Endothelial cell of umbilical vein (primary cell): ENCODE measurements at regions not wholly inside any gene's neighbourhood (a gene's known extent, or its start where the extent isn't known, plus 50 kb on each side); places are given as distances from the start of the nearest gene placed in this dataset.

Experiments
- BruUV-seq: library from RNA; stranded (reverse); fragments of 400-500 nt; replicated peaks from 2 replicates; lab custom pipeline; 2021; lab: Mats Ljungman, UMichigan
- CTCF ChIA-PET: fragments of 300-600, 350-600 bp; sonication (Branson Sonifier 250); formaldehyde crosslinking; loops from one replicate; lab custom pipeline; 2021; ENCODE audit warnings: antibody characterized with exemption, inconsistent platforms; lab: Charles Lee
- POLR2A ChIA-PET: fragments of 300-600, 350-600 bp; sonication (Branson Sonifier 250); formaldehyde crosslinking; loops from one replicate; lab custom pipeline; 2021; ENCODE audit warnings: antibody characterized with exemption, inconsistent platforms; lab: Charles Lee
- DNase-seq: peaks from one replicate; pipeline ENCODE4 v3.0.0-alpha.2; 2011; ENCODE audit warnings: low read depth, low spot score
- FAIRE-seq: peaks from 2 replicates; lab custom pipeline; 2011; peaks lifted over from hg19 to GRCh38; lab: Jason Lieb, UNC
- H2AFZ ChIP-seq: 2 replicates; pipeline ENCODE4 v1.6.0; 2012; ENCODE audit warnings: low read depth, low read length, control low read depth, inconsistent platforms
- H3K27ac ChIP-seq: 2 replicates; pipeline ENCODE4 v1.5.1; 2011; ENCODE audit warnings: low read depth, mild to moderate bottlenecking, control low read depth, low read length, moderate library complexity; ENCODE audit not compliant: insufficient read depth
- H3K27me3 ChIP-seq, 2 experiments: 2 replicates each; pipeline versions ENCODE4 v1.6.0 to v1.6.1; 2011; ENCODE audit warnings: low read length in 2 of 2, mixed read lengths in 1 of 2; ENCODE audit not compliant: control insufficient read depth in 2 of 2, insufficient read depth in 2 of 2
- H3K36me3 ChIP-seq, 2 experiments: 2 replicates in 1 of 2; 3 replicates in 1 of 2; pipeline ENCODE4 v1.5.1; 2011; ENCODE audit warnings: low read length in 2 of 2, mild to moderate bottlenecking in 1 of 2, moderate library complexity in 1 of 2; ENCODE audit not compliant: control insufficient read depth in 2 of 2, insufficient read depth in 2 of 2; ENCODE audit errors: extremely low read depth in 1 of 2
- H3K4me1 ChIP-seq: 3 replicates; pipeline ENCODE4 v1.5.1; 2011; ENCODE audit warnings: mild to moderate bottlenecking, low read length; ENCODE audit not compliant: control insufficient read depth, insufficient read depth; ENCODE audit errors: extremely low read depth
- H3K4me2 ChIP-seq: 2 replicates; pipeline ENCODE4 v1.6.1; 2011; ENCODE audit warnings: low read length, control low read depth, mixed read lengths; ENCODE audit not compliant: insufficient read depth
- H3K4me3 ChIP-seq, 3 experiments: fragments of 200-600 bp in 1 of 3; sonication (generic), shearing (Covaris generic) in 1 of 3; replicated peaks in 1 of 3; 2 replicates each; pipeline ENCODE4 v1.5.1; 2011 to 2016; ENCODE audit warnings: control low read depth in 3 of 3, low read length in 3 of 3, mild to moderate bottlenecking in 2 of 3, inconsistent platforms in 1 of 3, low read depth in 1 of 3, moderate library complexity in 1 of 3; ENCODE audit not compliant: insufficient read depth in 1 of 3
- H3K79me2 ChIP-seq: 2 replicates; pipeline ENCODE4 v1.6.0; 2012; ENCODE audit warnings: low read length, inconsistent platforms; ENCODE audit not compliant: control insufficient read depth, insufficient read depth
- H3K9ac ChIP-seq: replicated peaks from 2 replicates; pipeline ENCODE3; 2011; ENCODE audit warnings: low read length, control low read depth; ENCODE audit not compliant: insufficient read depth; ENCODE audit errors: extremely low read depth
- H3K9me1 ChIP-seq: replicated peaks from 3 replicates; pipeline ENCODE4 v1.6.0; 2011; ENCODE audit warnings: mild to moderate bottlenecking, low read length; ENCODE audit not compliant: control insufficient read depth, insufficient read depth; ENCODE audit errors: extremely low read depth
- H3K9me3 ChIP-seq: replicated peaks from 2 replicates; pipeline ENCODE4 v1.5.1; 2012; ENCODE audit warnings: low read length, inconsistent platforms; ENCODE audit not compliant: control insufficient read depth, insufficient read depth
- H4K20me1 ChIP-seq: replicated peaks from 2 replicates; pipeline ENCODE3; 2011; ENCODE audit warnings: mild to moderate bottlenecking, low read length; ENCODE audit not compliant: control insufficient read depth, insufficient read depth; ENCODE audit errors: extremely low read depth
- EZH2 ChIP-seq: IDR thresholded peaks from 2 replicates; pipeline ENCODE4 v1.6.1; 2012; ENCODE audit warnings: borderline replicate concordance, low read depth, mild to moderate bottlenecking, moderate library complexity, low read length, inconsistent platforms; ENCODE audit not compliant: severe bottlenecking
- FOS ChIP-seq: IDR thresholded peaks from 2 replicates; pipeline ENCODE4 v1.6.1; 2011; ENCODE audit warnings: mild to moderate bottlenecking, low read length, moderate library complexity, borderline replicate concordance; ENCODE audit not compliant: insufficient read depth
- MYC ChIP-seq: IDR thresholded peaks from one replicate; pipeline ENCODE4 v1.6.1; 2011; ENCODE audit warnings: mild to moderate bottlenecking, low read depth, low read length
- POLR2A ChIP-seq: IDR thresholded peaks from 2 replicates; pipeline ENCODE4 v1.6.1; 2012; ENCODE audit warnings: low read depth, mild to moderate bottlenecking, control low read depth, low read length
- POLR2AphosphoS5 ChIP-seq: IDR thresholded peaks from 2 replicates; pipeline ENCODE4 v1.6.1; 2012; ENCODE audit warnings: low read depth, mild to moderate bottlenecking, control low read depth, low read length, moderate library complexity; ENCODE audit not compliant: insufficient read depth
- dilution Hi-C: fragments of 300-500 bp; cut with MboI; formaldehyde crosslinking; loops from one replicate; pipeline ENCODE4 v1.15.0; 2019; ENCODE audit warnings: low sequenced_read_pairs; ENCODE audit not compliant: extremely low pct_ligation_motif_present
- intact Hi-C: fragments of 100-400 bp; cut with micrococcal nuclease; formaldehyde crosslinking; loops from one replicate; pipeline ENCODE4 v1.10.0; 2022
- TF ChIP-seq, protein P1 (sequence below), 2 donors: IDR thresholded peaks; 1 replicate in 1 of 2; 2 replicates in 1 of 2; pipeline ENCODE4 v1.5.1; 2011; ENCODE audit warnings: low read length in 2 of 2, mild to moderate bottlenecking in 2 of 2, moderate library complexity in 2 of 2, control low read depth in 1 of 2, inconsistent platforms in 1 of 2, low read depth in 1 of 2; ENCODE audit not compliant: insufficient read depth in 1 of 2; ENCODE audit errors: extremely low read depth in 1 of 2

DNA sequence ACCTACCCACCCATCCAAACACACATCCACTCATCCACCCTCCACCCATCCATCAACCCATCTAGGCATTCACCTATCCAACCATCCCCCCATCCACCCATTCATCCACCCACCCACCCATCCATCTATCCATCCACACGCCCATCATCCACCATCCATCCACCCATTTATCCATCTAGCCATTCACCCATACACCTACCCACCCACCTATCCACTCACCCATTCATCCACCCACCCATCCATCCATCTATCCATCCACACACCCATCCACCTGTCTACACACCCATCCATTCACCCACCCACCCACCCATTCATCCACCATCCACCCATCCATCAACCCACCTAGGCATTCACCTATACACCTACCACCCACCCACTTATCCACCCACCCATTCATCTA is 72.6 kb upstream of the GALNT9 start:
- Histone ChIP-seq H3K36me3 (no peaks in the 10 kb centered on the region), H3K79me2 (no peaks in the 10 kb centered on the region), H3K4me3 (no peak overlapping the region), H2AFZ (no peak overlapping the region), H3K9ac (no peak overlapping the region), H3K9me3 (no peaks in the 10 kb centered on the region), H3K4me1 (no peaks in the 10 kb centered on the region), H3K9me1 (no peaks in the 10 kb centered on the region), H4K20me1 (no peaks in the 10 kb centered on the region), H3K27ac (no peak overlapping the region), H3K27me3 (peaks cover 0 to 9% of the 10 kb centered on the region in 2 experiments), H3K4me2 (no peak overlapping the region)
- intact Hi-C loops, result no loop called here
- ChIA-PET CTCF (no interaction called here), POLR2A (no interaction called here)
- DNase-seq, result no peak
- FAIRE-seq, result no peak
- BruUV-seq, result no TSS peak
- dilution Hi-C loops, result no loop called here
- TF ChIP-seq MYC, result no peak
- TF ChIP-seq, protein P1, sequence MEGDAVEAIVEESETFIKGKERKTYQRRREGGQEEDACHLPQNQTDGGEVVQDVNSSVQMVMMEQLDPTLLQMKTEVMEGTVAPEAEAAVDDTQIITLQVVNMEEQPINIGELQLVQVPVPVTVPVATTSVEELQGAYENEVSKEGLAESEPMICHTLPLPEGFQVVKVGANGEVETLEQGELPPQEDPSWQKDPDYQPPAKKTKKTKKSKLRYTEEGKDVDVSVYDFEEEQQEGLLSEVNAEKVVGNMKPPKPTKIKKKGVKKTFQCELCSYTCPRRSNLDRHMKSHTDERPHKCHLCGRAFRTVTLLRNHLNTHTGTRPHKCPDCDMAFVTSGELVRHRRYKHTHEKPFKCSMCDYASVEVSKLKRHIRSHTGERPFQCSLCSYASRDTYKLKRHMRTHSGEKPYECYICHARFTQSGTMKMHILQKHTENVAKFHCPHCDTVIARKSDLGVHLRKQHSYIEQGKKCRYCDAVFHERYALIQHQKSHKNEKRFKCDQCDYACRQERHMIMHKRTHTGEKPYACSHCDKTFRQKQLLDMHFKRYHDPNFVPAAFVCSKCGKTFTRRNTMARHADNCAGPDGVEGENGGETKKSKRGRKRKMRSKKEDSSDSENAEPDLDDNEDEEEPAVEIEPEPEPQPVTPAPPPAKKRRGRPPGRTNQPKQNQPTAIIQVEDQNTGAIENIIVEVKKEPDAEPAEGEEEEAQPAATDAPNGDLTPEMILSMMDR (IDR thresholded peaks at IDR 0.05; ENCODE audit: extremely low read depth in 1 of 2, insufficient read depth in 1 of 2, low read depth in 1 of 2, low read length in 2 of 2), result no peak
- no peak for TF ChIP-seq FOS
- no peak for TF ChIP-seq EZH2

- Histone ChIP-seq H2AFZ (no peak overlapping the region), H3K27me3 (peaks cover 0 to 9% of the 10 kb centered on the region in 2 experiments), H3K36me3 (no peaks in the 10 kb centered on the region), H3K4me1 (no peaks in the 10 kb centered on the region), H3K27ac (no peak overlapping the region), H4K20me1 (no peaks in the 10 kb centered on the region), H3K9me3 (no peaks in the 10 kb centered on the region), H3K79me2 (no peaks in the 10 kb centered on the region), H3K9me1 (no peaks in the 10 kb centered on the region), H3K4me3 (no peak overlapping the region), H3K9ac (no peak overlapping the region), H3K4me2 (no peak overlapping the region)
- BruUV-seq, result no TSS peak
- ChIA-PET CTCF (no interaction called here), POLR2A (no interaction called here)
- dilution Hi-C loops (no loop called here), intact Hi-C loops (no loop called here)
- no peak for TF ChIP-seq MYC
- no peak for TF ChIP-seq POLR2AphosphoS5
- TF ChIP-seq POLR2A, result no peak
- FAIRE-seq, result no peak
- DNase-seq, result no peak
Observed at GRCh38 chr12:132400011-132400641, 70.7 kb upstream of the GALNT9 start.
